ENCODE measurements at regions not wholly inside any gene's neighbourhood (a gene's known extent, or its start where the extent isn't known, plus 50 kb on each side); places are given as distances from the start of the nearest gene placed in this dataset.

DNA sequence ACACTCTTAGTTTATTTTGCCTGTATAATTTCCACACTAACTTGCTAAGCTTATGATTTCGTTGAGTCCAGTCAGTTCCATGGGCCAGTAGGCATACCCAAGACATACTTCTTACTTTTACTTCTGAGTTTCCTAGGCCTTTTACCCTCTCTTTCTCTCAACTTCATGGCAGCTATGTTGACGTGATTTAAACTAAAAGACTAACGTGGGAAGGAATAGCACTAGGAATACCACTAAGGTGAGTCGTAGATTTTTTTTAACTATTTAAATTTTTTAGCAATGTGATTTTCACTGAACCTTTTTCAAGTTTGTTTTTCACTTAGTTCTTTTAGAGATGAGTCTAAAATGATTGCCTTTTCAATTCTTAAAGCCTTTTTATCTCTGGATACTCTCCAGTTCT, 793.5 kb upstream of the NOVA1 start:
- ATAC-seq (no peak), DNase-seq (ENCODE audit: low read depth, low spot score) (no peak)
- Histone ChIP-seq H3K27ac (ENCODE audit: low read length) (no peak overlapping the region), H3K9me3 (ENCODE audit: control insufficient read depth, insufficient read depth, low read depth, low read length) (no peaks in the 10 kb centered on the region), H3K4me1 (ENCODE audit: control insufficient read depth, insufficient read depth, low read length) (no peaks in the 10 kb centered on the region), H3K4me3 (ENCODE audit: low read depth in 2 of 2, low read length in 2 of 2) (no peak overlapping the region), H3K36me3 (ENCODE audit: control insufficient read depth, insufficient read depth, low read length) (no peaks in the 10 kb centered on the region), H3K27me3 (ENCODE audit: control insufficient read depth, insufficient read depth, low read length) (no peaks in the 10 kb centered on the region)
- intact Hi-C loops (cut with micrococcal nuclease; ENCODE audit: unreplicated experiment) (no loop called here), in situ Hi-C loops (cut with HindIII; ENCODE audit: low pct_unique_long_range_greater_than_20kb, low sequenced_read_pairs) (no loop called here)
- ChIA-PET POLR2A (no interaction called here), CTCF (no interaction called here)
- no peak for TF ChIP-seq POLR2AphosphoS5 (IDR thresholded peaks at IDR 0.05; ENCODE audit: low read depth, low read length)
- TF ChIP-seq, protein P1, sequence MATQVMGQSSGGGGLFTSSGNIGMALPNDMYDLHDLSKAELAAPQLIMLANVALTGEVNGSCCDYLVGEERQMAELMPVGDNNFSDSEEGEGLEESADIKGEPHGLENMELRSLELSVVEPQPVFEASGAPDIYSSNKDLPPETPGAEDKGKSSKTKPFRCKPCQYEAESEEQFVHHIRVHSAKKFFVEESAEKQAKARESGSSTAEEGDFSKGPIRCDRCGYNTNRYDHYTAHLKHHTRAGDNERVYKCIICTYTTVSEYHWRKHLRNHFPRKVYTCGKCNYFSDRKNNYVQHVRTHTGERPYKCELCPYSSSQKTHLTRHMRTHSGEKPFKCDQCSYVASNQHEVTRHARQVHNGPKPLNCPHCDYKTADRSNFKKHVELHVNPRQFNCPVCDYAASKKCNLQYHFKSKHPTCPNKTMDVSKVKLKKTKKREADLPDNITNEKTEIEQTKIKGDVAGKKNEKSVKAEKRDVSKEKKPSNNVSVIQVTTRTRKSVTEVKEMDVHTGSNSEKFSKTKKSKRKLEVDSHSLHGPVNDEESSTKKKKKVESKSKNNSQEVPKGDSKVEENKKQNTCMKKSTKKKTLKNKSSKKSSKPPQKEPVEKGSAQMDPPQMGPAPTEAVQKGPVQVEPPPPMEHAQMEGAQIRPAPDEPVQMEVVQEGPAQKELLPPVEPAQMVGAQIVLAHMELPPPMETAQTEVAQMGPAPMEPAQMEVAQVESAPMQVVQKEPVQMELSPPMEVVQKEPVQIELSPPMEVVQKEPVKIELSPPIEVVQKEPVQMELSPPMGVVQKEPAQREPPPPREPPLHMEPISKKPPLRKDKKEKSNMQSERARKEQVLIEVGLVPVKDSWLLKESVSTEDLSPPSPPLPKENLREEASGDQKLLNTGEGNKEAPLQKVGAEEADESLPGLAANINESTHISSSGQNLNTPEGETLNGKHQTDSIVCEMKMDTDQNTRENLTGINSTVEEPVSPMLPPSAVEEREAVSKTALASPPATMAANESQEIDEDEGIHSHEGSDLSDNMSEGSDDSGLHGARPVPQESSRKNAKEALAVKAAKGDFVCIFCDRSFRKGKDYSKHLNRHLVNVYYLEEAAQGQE (IDR thresholded peaks at IDR 0.05; ENCODE audit: insufficient read depth in 1 of 2, low read depth in 2 of 2, low read length in 1 of 2) = no peak
- no peak for TF ChIP-seq TCF7L2 (IDR thresholded peaks at IDR 0.05; ENCODE audit: low read depth, low read length)
- TF ChIP-seq SIN3A (IDR thresholded peaks at IDR 0.05; ENCODE audit: borderline replicate concordance, insufficient read depth, low read depth, low read length) = no peak
- TF ChIP-seq, protein P2, sequence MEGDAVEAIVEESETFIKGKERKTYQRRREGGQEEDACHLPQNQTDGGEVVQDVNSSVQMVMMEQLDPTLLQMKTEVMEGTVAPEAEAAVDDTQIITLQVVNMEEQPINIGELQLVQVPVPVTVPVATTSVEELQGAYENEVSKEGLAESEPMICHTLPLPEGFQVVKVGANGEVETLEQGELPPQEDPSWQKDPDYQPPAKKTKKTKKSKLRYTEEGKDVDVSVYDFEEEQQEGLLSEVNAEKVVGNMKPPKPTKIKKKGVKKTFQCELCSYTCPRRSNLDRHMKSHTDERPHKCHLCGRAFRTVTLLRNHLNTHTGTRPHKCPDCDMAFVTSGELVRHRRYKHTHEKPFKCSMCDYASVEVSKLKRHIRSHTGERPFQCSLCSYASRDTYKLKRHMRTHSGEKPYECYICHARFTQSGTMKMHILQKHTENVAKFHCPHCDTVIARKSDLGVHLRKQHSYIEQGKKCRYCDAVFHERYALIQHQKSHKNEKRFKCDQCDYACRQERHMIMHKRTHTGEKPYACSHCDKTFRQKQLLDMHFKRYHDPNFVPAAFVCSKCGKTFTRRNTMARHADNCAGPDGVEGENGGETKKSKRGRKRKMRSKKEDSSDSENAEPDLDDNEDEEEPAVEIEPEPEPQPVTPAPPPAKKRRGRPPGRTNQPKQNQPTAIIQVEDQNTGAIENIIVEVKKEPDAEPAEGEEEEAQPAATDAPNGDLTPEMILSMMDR (IDR thresholded peaks at IDR 0.05) = no peak
- BruUV-seq (replicated peaks) = no TSS peak

DNA sequence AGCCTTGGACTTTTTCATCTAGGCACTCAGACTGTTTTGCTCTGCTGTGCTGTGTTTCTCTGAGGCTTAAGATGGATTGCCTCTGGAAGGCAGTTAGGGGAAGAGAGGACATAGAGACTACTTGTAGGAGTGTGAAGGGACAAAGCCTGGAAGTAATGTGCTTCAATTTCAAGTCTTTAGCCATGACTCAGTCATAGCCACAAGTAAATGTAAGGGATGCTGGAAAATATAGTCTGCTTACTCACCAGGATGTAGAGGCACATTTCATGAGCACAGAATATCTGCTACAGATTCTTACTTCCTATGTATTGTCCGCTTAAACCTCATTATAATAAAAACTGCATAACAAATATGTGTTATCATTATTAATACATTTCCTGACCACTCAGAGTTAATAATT, 794.3 kb upstream of the NOVA1 start:
- ATAC-seq (no peak), DNase-seq (ENCODE audit: low read depth, low spot score) (no peak)
- no TSS peak for BruUV-seq (replicated peaks)
- in situ Hi-C loops (cut with HindIII; ENCODE audit: low pct_unique_long_range_greater_than_20kb, low sequenced_read_pairs) (no loop called here), intact Hi-C loops (cut with micrococcal nuclease; ENCODE audit: unreplicated experiment) (no loop called here)
- POLR2A ChIA-PET = no interaction called here
- H3K36me3 ChIP-seq (ENCODE audit: control insufficient read depth, insufficient read depth, low read length) = no peaks in the 10 kb centered on the region
- H3K27me3 ChIP-seq (ENCODE audit: control insufficient read depth, insufficient read depth, low read length) = no peaks in the 10 kb centered on the region
- CTCF ChIA-PET = no interaction called here
- H3K9me3 ChIP-seq (ENCODE audit: control insufficient read depth, insufficient read depth, low read depth, low read length) = no peaks in the 10 kb centered on the region
- TF ChIP-seq TCF7L2 (IDR thresholded peaks at IDR 0.05; ENCODE audit: low read depth, low read length) (no peak), SIN3A (IDR thresholded peaks at IDR 0.05; ENCODE audit: borderline replicate concordance, insufficient read depth, low read depth, low read length) (no peak), POLR2AphosphoS5 (IDR thresholded peaks at IDR 0.05; ENCODE audit: low read depth, low read length) (no peak)
- TF ChIP-seq, protein P1 (IDR thresholded peaks at IDR 0.05; ENCODE audit: insufficient read depth in 1 of 2, low read depth in 2 of 2, low read length in 1 of 2) = no peak
- TF ChIP-seq, protein P2 (IDR thresholded peaks at IDR 0.05) = no peak
- no peaks in the 10 kb centered on the region for H3K4me1 ChIP-seq (ENCODE audit: control insufficient read depth, insufficient read depth, low read length)
- no peak overlapping the region for H3K27ac ChIP-seq (ENCODE audit: low read length)
- no peak overlapping the region for H3K4me3 ChIP-seq (ENCODE audit: low read depth in 2 of 2, low read length in 2 of 2)
